GM19351 (cell line): ENCODE measurements at regions not wholly inside any gene's neighbourhood (a gene's known extent, or its start where the extent isn't known, plus 50 kb on each side); places are given as distances from the start of the nearest gene placed in this dataset.
"Not testable (repeated sequence)": the region's sequence is repeated elsewhere in the genome, so short reads cannot be mapped to it uniquely, and the experiment has no call there.

Source experiments
- ATAC-seq: cut with Tn5 transposase; IDR thresholded peaks from one replicate; pipeline ENCODE4 v1.9.1; 2021; ENCODE audit warnings: mild to moderate bottlenecking, moderate library complexity; ENCODE audit not compliant: unreplicated experiment

- ATAC-seq: no peak
These were observed 78.3 kb upstream of the SLC16A7 start for GRCh38 chr12:59517522-59517921.

GRCh38 chr12:59500915-59501314 is 94.9 kb upstream of the SLC16A7 start:
- ATAC-seq: no peak

- ATAC-seq: no peak
These were observed 95.5 kb upstream of the SLC16A7 start for GRCh38 chr12:59500335-59500734.

GRCh38 chr12:59499774-59500173 is 96.1 kb upstream of the SLC16A7 start:
- peak; percentile 94 for ATAC-seq

- ATAC-seq: peak; percentile 81
These were observed 101.2 kb upstream of the SLC16A7 start for GRCh38 chr12:59494617-59495016.

GRCh38 chr12:59491877-59492276 is 104.0 kb upstream of the SLC16A7 start:
- no peak for ATAC-seq

GRCh38 chr12:59486827-59487226 is 109.0 kb upstream of the SLC16A7 start:
- ATAC-seq: no peak

GRCh38 chr12:59484575-59484974 is 111.3 kb upstream of the SLC16A7 start:
- peak; percentile 97 for ATAC-seq

- not testable (repeated sequence) for ATAC-seq
These were observed 121.6 kb upstream of the SLC16A7 start for GRCh38 chr12:59474236-59474635.

- peak; percentile 98 for ATAC-seq
These were observed 123.6 kb upstream of the SLC16A7 start for GRCh38 chr12:59472273-59472672.

- no peak for ATAC-seq
These were observed 135.7 kb upstream of the SLC16A7 start for GRCh38 chr12:59459966-59460660.

- no peak for ATAC-seq
These were observed 142.4 kb upstream of the SLC16A7 start for GRCh38 chr12:59453475-59453874.

- ATAC-seq: no peak
These were observed 143.1 kb upstream of the SLC16A7 start for GRCh38 chr12:59452746-59453145.

GRCh38 chr12:59452259-59452658 is 143.6 kb upstream of the SLC16A7 start:
- no peak for ATAC-seq

GRCh38 chr12:59446116-59446515 is 149.7 kb upstream of the SLC16A7 start:
- no peak for ATAC-seq

- no peak for ATAC-seq
These were observed 150.9 kb upstream of the SLC16A7 start for GRCh38 chr12:59444932-59445331.

GRCh38 chr12:59432057-59432456 is 163.8 kb upstream of the SLC16A7 start:
- no peak for ATAC-seq

GRCh38 chr12:59431266-59431665 is 164.6 kb upstream of the SLC16A7 start:
- no peak for ATAC-seq

GRCh38 chr12:59429766-59430165 is 166.1 kb upstream of the SLC16A7 start:
- no peak for ATAC-seq

- no peak for ATAC-seq
These were observed 170.0 kb upstream of the SLC16A7 start for GRCh38 chr12:59425798-59426197.

- not testable (repeated sequence) for ATAC-seq
These were observed 171.2 kb upstream of the SLC16A7 start for GRCh38 chr12:59424666-59425065.

- ATAC-seq: no peak
These were observed 181.8 kb upstream of the SLC16A7 start for GRCh38 chr12:59414051-59414450.

- ATAC-seq: no peak
These were observed 187.4 kb upstream of the SLC16A7 start for GRCh38 chr12:59408431-59408830.
